Left lung (tissue), 4 donors: ENCODE measurements at regions not wholly inside any gene's neighbourhood (a gene's known extent, or its start where the extent isn't known, plus 50 kb on each side); places are given as distances from the start of the nearest gene placed in this dataset.

ENCODE experiments used
- ATAC-seq: fragments of 200-7000 bp; cut with Tn5 transposase; one replicate; pipeline ENCODE4 v1.9.1; 2020; ENCODE audit warnings: moderate library complexity
- DNase-seq, 4 donors: peaks; one replicate each; pipeline ENCODE4 v3.0.0-alpha.2; 2013 to 2020
- H3K27ac ChIP-seq, 2 donors: fragments of 200-600 bp; sonication (generic) in 1 of 2; one replicate each; pipeline versions ENCODE4 v1.5.0 to v1.8.0; 2020 to 2021
- H3K27me3 ChIP-seq, 2 donors: fragments of 200-600 bp; sonication (generic) in 1 of 2; one replicate each; pipeline versions ENCODE4 v1.5.0 to v1.8.0; 2020 to 2021
- H3K36me3 ChIP-seq, 2 donors: fragments of 200-600 bp; sonication (generic) in 1 of 2; one replicate each; pipeline versions ENCODE4 v1.5.0 to v1.8.0; 2020 to 2021
- H3K4me1 ChIP-seq, 2 donors: fragments of 200-600 bp; one replicate each; pipeline ENCODE4 v1.8.0; 2021
- H3K4me3 ChIP-seq, 2 donors: fragments of 200-600 bp; sonication (generic) in 1 of 2; one replicate each; pipeline versions ENCODE4 v1.5.0 to v1.8.0; 2020 to 2021; ENCODE audit warnings: mild to moderate bottlenecking in 1 of 2
- H3K9me3 ChIP-seq, 2 donors: fragments of 200-600 bp; sonication (generic) in 1 of 2; one replicate each; pipeline versions ENCODE4 v1.5.0 to v1.8.0; 2020 to 2021
- intact Hi-C, 2 donors: fragments of 100-400 bp; cut with DNase I; formaldehyde crosslinking; loops; one replicate each; pipeline versions ENCODE4 v1.11.2 to v1.14.2; 2022
- TF ChIP-seq, protein P1 (sequence below), 2 donors: fragments of 200-600 bp; sonication (generic) in 1 of 2; IDR thresholded peaks; one replicate each; pipeline versions ENCODE4 v1.5.0 to v1.8.0; 2021; ENCODE audit warnings: antibody characterized with exemption in 2 of 2
- donor health status: DM: no; HTN: yes; CAD: no.
- donor health status: DM: no; HTN: no; CAD: no.

DNA sequence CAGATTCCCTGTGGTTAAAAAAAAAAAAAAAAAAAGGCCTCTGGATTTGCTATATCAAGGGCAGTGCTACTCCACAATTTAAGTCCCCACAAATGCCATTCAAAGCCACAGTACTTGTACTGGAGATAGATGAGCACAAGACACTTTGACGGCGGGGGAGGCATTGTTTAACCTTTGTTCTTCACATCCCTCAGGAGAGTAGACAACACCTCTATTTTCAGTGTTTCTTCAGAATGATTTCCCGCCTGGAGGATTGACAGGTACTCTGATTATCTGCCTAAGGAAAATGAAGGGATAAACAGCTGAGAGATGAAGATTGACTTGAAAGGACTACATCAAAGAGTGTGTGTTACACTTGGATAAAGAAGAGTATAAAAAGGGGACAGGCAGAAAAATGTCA is 58.7 kb downstream of the OTOL1 start:
- intact Hi-C loops, result no loop called here
- ATAC-seq, result no peak

DNA sequence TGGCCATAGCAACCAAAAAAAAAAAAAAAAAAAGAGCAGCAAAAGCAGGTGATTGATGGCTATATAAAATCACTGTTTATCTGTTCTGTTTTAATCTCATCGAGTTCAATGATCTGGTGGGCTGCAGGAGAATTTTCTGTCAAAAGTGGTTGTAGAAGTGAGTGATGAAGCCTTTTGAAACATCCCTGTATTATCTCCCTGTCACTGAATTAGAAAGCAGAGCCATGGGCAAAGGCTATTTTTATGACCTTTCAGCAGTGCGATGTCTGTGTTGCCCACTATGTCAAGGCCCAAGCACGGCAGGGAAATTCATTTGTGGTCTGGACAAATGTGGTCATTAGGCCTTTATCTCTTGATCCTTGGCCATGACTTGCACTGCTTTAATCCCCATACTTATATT is 59.9 kb downstream of the OTOL1 start:
- TF ChIP-seq, protein P1, sequence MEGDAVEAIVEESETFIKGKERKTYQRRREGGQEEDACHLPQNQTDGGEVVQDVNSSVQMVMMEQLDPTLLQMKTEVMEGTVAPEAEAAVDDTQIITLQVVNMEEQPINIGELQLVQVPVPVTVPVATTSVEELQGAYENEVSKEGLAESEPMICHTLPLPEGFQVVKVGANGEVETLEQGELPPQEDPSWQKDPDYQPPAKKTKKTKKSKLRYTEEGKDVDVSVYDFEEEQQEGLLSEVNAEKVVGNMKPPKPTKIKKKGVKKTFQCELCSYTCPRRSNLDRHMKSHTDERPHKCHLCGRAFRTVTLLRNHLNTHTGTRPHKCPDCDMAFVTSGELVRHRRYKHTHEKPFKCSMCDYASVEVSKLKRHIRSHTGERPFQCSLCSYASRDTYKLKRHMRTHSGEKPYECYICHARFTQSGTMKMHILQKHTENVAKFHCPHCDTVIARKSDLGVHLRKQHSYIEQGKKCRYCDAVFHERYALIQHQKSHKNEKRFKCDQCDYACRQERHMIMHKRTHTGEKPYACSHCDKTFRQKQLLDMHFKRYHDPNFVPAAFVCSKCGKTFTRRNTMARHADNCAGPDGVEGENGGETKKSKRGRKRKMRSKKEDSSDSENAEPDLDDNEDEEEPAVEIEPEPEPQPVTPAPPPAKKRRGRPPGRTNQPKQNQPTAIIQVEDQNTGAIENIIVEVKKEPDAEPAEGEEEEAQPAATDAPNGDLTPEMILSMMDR (IDR thresholded peaks at IDR 0.05), result no peak
- no peak overlapping the region for H3K4me3 ChIP-seq
- intact Hi-C loops, result no loop called here
- no peak for DNase-seq
- no peaks in the 10 kb centered on the region for H3K36me3 ChIP-seq
- no peak for ATAC-seq
- H3K27ac ChIP-seq, result no peak overlapping the region
- H3K9me3 ChIP-seq, result no peaks in the 10 kb centered on the region
- no peaks in the 10 kb centered on the region for H3K4me1 ChIP-seq
- no peaks in the 10 kb centered on the region for H3K27me3 ChIP-seq

More for the DNA sequence above, 58.7 kb downstream of the OTOL1 start:
- no peaks in the 10 kb centered on the region for H3K27me3 ChIP-seq
- TF ChIP-seq, protein P1 (IDR thresholded peaks at IDR 0.05), result no peak
- no peak overlapping the region for H3K27ac ChIP-seq
- no peaks in the 10 kb centered on the region for H3K4me1 ChIP-seq
- no peaks in the 10 kb centered on the region for H3K9me3 ChIP-seq
- no peak for DNase-seq
- no peak overlapping the region for H3K4me3 ChIP-seq
- H3K36me3 ChIP-seq, result no peaks in the 10 kb centered on the region

- ATAC-seq (no peak), DNase-seq (no peak)
- intact Hi-C loops, result no loop called here
- TF ChIP-seq, protein P1 (IDR thresholded peaks at IDR 0.05), result no peak
- Histone ChIP-seq H3K4me3 (no peak overlapping the region), H3K27me3 (no peaks in the 10 kb centered on the region), H3K36me3 (no peaks in the 10 kb centered on the region), H3K27ac (no peak overlapping the region), H3K4me1 (no peaks in the 10 kb centered on the region), H3K9me3 (no peaks in the 10 kb centered on the region)
Observed at GRCh38 chr3:161556941-161557340, 60.3 kb downstream of the OTOL1 start.

DNA sequence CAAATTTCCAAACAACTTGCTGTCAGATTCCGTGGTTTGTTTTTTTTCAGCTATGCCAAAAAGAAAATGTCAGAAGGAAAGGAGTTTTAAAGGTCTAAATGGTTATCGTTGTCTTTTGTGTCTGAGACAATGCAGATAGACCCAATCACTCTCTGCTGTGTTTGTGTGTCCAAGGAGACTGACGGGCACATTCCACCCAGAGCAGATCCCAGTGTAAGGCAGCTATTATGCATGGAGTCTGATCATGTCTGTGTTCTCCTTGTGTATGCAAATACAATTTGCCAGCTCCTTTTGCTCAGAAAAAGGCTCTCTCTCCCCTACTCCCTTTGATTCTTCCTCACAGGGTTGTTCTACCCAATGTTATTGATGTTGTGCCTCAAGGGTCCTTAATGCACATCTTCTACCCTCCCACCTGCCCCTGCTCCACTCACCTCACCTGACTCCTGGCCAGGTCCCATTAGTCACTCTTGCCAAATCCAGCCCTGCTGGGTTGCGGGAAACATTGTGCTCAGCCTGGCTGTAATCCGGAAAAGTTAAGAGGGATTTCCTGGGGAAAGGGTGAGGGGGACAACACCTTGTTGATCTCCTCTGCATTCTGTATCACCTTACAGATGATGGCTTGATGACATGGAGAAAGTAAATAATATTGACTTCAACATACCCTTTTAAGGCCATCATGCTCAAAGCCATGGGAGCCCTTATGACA is 61.0 kb downstream of the OTOL1 start:
- Histone ChIP-seq H3K9me3 (no peaks in the 10 kb centered on the region), H3K4me1 (no peaks in the 10 kb centered on the region), H3K27me3 (no peaks in the 10 kb centered on the region), H3K4me3 (no peak overlapping the region), H3K27ac (no peak overlapping the region), H3K36me3 (no peaks in the 10 kb centered on the region)
- DNase-seq (no peak), ATAC-seq (no peak)
- intact Hi-C loops, result no loop called here
- TF ChIP-seq, protein P1 (IDR thresholded peaks at IDR 0.05), result no peak

DNA sequence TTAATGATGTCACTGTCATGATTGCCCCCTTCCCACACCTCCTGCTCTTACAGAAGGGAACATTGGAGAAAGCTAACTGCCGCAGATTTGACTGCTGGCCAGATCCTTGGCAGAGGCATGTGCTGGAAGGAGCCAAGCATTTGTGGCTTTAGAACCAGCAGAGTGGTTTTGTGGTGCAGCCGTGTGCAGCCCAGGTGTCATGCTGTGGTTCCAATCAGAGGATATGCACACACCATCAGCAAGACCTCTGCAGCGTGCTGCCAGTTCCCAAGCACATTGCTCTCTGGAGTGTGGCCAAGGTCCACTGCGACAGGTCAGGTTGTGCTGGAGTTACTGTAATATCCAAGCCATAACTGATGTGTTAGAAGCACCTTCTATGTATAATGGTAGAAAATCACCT is 61.6 kb downstream of the OTOL1 start:
- H3K27ac ChIP-seq, result no peak overlapping the region
- TF ChIP-seq, protein P1 (IDR thresholded peaks at IDR 0.05), result no peak
- no peak overlapping the region for H3K4me3 ChIP-seq
- H3K27me3 ChIP-seq, result no peaks in the 10 kb centered on the region
- DNase-seq, result no peak
- H3K36me3 ChIP-seq, result no peaks in the 10 kb centered on the region
- H3K4me1 ChIP-seq, result no peaks in the 10 kb centered on the region
- no peaks in the 10 kb centered on the region for H3K9me3 ChIP-seq
- intact Hi-C loops, result no loop called here
- no peak for ATAC-seq
